ENCODE measurements at regions not wholly inside any gene's neighbourhood (a gene's known extent, or its start where the extent isn't known, plus 50 kb on each side); places are given as distances from the start of the nearest gene placed in this dataset.

DNA sequence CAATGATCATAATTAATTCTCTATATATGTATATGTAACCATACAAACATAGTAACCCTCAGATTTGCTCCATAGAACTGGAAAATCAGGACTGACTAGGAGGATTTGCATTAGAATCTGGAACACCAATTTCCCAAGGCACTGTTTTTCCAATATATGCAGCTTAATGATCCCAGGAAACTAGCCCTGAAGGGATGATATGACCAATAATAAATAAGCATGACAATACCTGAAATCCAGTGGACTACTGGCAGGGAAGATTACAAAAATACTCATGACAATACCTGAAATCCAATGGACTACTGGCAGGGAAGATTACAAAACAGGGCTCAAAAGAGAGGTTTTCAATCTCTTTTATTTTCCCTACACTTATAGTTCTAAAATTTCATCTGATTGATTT lies 98.4 kb downstream of the PCDH7 start:
- H3K4me1 ChIP-seq (ENCODE audit: control insufficient read depth, insufficient read depth, low read length, poor library complexity, severe bottlenecking), result peaks cover 13% of the 10 kb centered on the region
- no peaks in the 10 kb centered on the region for H3K36me3 ChIP-seq (ENCODE audit: control insufficient read depth, insufficient read depth, low read length)
- H3K4me3 ChIP-seq (ENCODE audit: extremely low read depth, insufficient read depth, low read length, poor library complexity, severe bottlenecking), result no peak overlapping the region
- H3K27ac ChIP-seq (ENCODE audit: low read depth, low read length, severe bottlenecking), result no peak overlapping the region
- H3K9me3 ChIP-seq (ENCODE audit: control insufficient read depth, low read length), result no peaks in the 10 kb centered on the region

DNA sequence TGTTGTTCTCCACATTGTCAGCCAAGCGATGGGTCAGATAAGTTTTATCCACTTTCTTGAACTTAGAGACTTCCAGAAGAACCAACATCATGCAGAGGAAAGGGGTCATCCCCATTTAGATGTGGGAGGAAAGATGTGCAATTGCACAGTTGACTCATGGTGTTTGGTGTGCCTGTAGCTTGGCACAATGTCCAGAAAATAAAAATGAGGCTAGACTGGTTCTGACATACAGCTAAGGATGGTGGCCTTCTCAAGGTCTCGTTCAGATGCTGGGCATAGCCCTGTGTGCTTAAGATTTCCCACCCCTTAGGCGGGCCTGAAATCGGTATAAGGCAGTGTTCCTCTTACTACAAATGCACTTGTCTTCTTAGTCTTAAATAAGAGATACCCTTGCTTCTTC lies 101.1 kb downstream of the PCDH7 start:
- peak overlapping the region; percentile 57 for H3K27ac ChIP-seq (ENCODE audit: low read depth, low read length, severe bottlenecking)
- no peaks in the 10 kb centered on the region for H3K9me3 ChIP-seq (ENCODE audit: control insufficient read depth, low read length)
- no peak overlapping the region for H3K4me3 ChIP-seq (ENCODE audit: extremely low read depth, insufficient read depth, low read length, poor library complexity, severe bottlenecking)
- H3K4me1 ChIP-seq (ENCODE audit: control insufficient read depth, insufficient read depth, low read length, poor library complexity, severe bottlenecking), result peaks cover 25% of the 10 kb centered on the region
- 93 to 100% methylated on average over 1 to 2 of the region's 4 CpGs for WGBS, 2 experiments (ENCODE audit: insufficient coverage in 2 of 2)
- no peaks in the 10 kb centered on the region for H3K36me3 ChIP-seq (ENCODE audit: control insufficient read depth, insufficient read depth, low read length)

GRCh38 chr4:30821859-30822612 lies 101.9 kb downstream of the PCDH7 start:
- H3K9me3 ChIP-seq (ENCODE audit: control insufficient read depth, low read length), result no peaks in the 10 kb centered on the region
- WGBS, 2 experiments (ENCODE audit: insufficient coverage in 2 of 2), result 80 to 81% methylated on average over 9 to 11 of the region's 12 CpGs
- H3K36me3 ChIP-seq (ENCODE audit: control insufficient read depth, insufficient read depth, low read length), result no peaks in the 10 kb centered on the region
- peak overlapping the region; percentile 57 for H3K27ac ChIP-seq (ENCODE audit: low read depth, low read length, severe bottlenecking)
- H3K4me3 ChIP-seq (ENCODE audit: extremely low read depth, insufficient read depth, low read length, poor library complexity, severe bottlenecking), result no peak overlapping the region
- peaks cover 32% of the 10 kb centered on the region for H3K4me1 ChIP-seq (ENCODE audit: control insufficient read depth, insufficient read depth, low read length, poor library complexity, severe bottlenecking)

DNA sequence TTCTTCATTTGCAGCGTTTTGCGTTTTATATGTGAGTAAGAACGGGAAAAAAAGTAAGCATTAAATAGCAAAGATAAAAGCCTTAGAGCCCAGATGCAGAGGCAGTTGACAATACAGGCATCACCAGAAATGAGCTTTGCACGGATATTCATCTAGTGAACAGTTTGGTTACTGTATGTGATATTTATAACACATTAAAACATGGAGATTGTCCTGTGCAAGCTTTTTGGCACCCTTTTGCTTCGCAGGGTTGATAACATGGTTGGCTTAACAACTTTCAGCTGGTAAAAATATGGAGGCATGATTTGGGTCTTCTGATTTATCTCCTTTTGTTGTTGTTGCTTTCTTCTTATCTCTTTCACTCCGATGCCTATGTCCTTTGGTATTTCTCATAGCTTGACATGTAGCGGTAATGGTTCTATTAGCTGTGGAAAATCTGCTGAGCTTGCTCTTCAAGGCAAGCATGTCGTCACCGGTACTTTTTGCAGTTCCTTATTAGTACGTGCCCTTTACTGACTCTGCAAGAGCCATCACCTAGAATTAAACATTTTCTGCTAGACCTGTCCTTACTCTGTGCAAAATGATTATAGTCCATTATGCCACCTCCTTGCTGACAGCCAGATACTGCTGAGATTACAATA lies 102.9 kb downstream of the PCDH7 start:
- WGBS, 2 experiments (ENCODE audit: insufficient coverage in 2 of 2), result 67 to 100% methylated on average over 2 to 4 of the region's 10 CpGs
- Histone ChIP-seq H3K36me3 (ENCODE audit: control insufficient read depth, insufficient read depth, low read length) (no peaks in the 10 kb centered on the region), H3K27ac (ENCODE audit: low read depth, low read length, severe bottlenecking) (peak overlapping the region; percentile 30), H3K9me3 (ENCODE audit: control insufficient read depth, low read length) (no peaks in the 10 kb centered on the region), H3K4me3 (ENCODE audit: extremely low read depth, insufficient read depth, low read length, poor library complexity, severe bottlenecking) (no peak overlapping the region), H3K4me1 (ENCODE audit: control insufficient read depth, insufficient read depth, low read length, poor library complexity, severe bottlenecking) (peaks cover 32% of the 10 kb centered on the region)

DNA sequence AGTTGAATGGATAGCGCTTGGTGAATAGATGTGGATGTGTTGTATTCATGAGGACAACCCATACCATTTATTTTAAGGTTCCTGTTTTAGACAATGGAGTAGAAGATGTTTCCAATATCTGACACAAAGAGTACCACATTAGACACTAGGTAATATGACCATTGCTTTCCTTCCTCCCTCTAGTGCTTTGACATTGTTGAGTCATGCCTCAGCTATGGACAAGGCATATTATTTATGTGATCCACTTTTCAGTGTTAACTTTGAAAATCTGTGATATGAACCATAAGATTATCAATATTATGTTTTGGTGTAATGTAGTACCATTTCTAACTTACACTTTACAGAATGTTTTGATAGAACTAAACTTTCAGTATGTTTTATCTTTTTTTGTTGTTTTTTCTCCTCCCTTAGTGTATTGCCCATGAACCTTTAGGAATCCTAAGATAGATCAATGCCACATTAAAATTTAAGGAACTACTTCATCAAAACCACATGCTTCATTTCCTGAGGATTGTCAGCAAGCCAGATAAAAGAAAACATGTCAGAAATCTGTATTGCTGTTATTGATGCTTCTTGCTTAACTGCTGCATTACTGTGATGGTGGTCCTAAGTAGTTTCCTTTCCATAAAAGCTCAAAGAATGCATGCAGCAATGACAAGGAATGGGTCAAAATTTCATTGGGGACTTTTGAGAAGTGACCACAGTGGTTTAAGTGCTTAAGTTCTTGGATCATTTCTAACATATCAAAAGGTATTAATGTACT lies 105.0 kb downstream of the PCDH7 start:
- Histone ChIP-seq H3K36me3 (ENCODE audit: control insufficient read depth, insufficient read depth, low read length) (no peaks in the 10 kb centered on the region), H3K4me3 (ENCODE audit: extremely low read depth, insufficient read depth, low read length, poor library complexity, severe bottlenecking) (no peak overlapping the region), H3K4me1 (ENCODE audit: control insufficient read depth, insufficient read depth, low read length, poor library complexity, severe bottlenecking) (peaks cover 32% of the 10 kb centered on the region), H3K9me3 (ENCODE audit: control insufficient read depth, low read length) (no peaks in the 10 kb centered on the region), H3K27ac (ENCODE audit: low read depth, low read length, severe bottlenecking) (no peak overlapping the region)
- no CpG with 5 or more reads among the region's 1 CpG for WGBS, 2 experiments (ENCODE audit: insufficient coverage in 2 of 2)

- Histone ChIP-seq H3K9me3 (ENCODE audit: control insufficient read depth, low read length) (no peaks in the 10 kb centered on the region), H3K4me1 (ENCODE audit: control insufficient read depth, insufficient read depth, low read length, poor library complexity, severe bottlenecking) (peaks cover 37% of the 10 kb centered on the region), H3K36me3 (ENCODE audit: control insufficient read depth, insufficient read depth, low read length) (no peaks in the 10 kb centered on the region), H3K27ac (ENCODE audit: low read depth, low read length, severe bottlenecking) (no peak overlapping the region), H3K4me3 (ENCODE audit: extremely low read depth, insufficient read depth, low read length, poor library complexity, severe bottlenecking) (no peak overlapping the region)
- 100% methylated on average over 1 of the region's 5 CpGs; no CpG with 5 or more reads in 1 of the 2 experiments for WGBS, 2 experiments (ENCODE audit: insufficient coverage in 2 of 2)
Observed at GRCh38 chr4:30828264-30828926, 108.2 kb downstream of the PCDH7 start.

DNA sequence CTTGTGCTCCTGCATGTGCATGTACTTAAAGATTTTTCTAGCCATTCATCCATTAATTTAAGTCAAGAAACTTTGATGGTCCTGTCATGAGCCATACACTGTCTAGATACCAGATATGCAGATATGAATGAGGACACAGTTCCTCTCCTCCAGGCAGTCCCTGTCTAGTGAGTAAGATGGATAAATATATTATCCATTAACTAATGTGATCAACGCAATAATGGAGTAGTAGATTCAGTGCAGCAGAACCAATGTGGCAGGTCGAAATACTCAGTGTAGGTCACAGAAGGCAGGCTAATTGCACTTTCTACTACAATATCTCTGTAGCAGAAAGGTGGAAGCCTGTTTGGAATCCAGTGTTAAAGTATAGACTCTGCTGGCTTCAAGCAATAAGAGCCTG lies 112.5 kb downstream of the PCDH7 start:
- Histone ChIP-seq H3K9me3 (ENCODE audit: control insufficient read depth, low read length) (no peaks in the 10 kb centered on the region), H3K27ac (ENCODE audit: low read depth, low read length, severe bottlenecking) (peak overlapping the region; percentile 39), H3K4me3 (ENCODE audit: extremely low read depth, insufficient read depth, low read length, poor library complexity, severe bottlenecking) (no peak overlapping the region), H3K36me3 (ENCODE audit: control insufficient read depth, insufficient read depth, low read length) (no peaks in the 10 kb centered on the region), H3K4me1 (ENCODE audit: control insufficient read depth, insufficient read depth, low read length, poor library complexity, severe bottlenecking) (peaks cover 38% of the 10 kb centered on the region)
- 83% methylated on average over 1 of the region's 2 CpGs; no CpG with 5 or more reads in 1 of the 2 experiments for WGBS, 2 experiments (ENCODE audit: insufficient coverage in 2 of 2)

DNA sequence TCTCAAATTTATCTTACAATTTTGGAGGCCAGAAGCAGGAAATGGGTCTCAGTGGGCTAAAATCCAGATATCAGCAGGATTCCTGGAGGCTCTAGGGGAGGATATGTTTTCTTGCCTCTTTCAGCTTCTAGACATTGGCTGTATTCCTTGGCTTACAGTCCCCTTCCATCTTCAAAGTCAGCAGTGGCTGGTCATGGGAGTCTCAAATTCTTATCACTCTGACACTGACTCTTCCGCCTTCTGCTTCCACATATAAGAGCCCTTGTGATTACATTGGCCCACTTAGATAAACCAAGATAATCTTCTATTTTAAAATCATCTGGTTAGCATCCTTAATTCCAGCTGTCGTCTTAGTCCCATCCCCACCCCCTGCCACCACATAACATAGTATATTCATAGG lies 113.0 kb downstream of the PCDH7 start:
- Histone ChIP-seq H3K4me1 (ENCODE audit: control insufficient read depth, insufficient read depth, low read length, poor library complexity, severe bottlenecking) (peaks cover 42% of the 10 kb centered on the region), H3K9me3 (ENCODE audit: control insufficient read depth, low read length) (no peaks in the 10 kb centered on the region), H3K4me3 (ENCODE audit: extremely low read depth, insufficient read depth, low read length, poor library complexity, severe bottlenecking) (no peak overlapping the region), H3K36me3 (ENCODE audit: control insufficient read depth, insufficient read depth, low read length) (no peaks in the 10 kb centered on the region), H3K27ac (ENCODE audit: low read depth, low read length, severe bottlenecking) (peak overlapping the region; percentile 39)
- 38 to 43% methylated on average over 1 of the region's 2 CpGs for WGBS, 2 experiments (ENCODE audit: insufficient coverage in 2 of 2)

- WGBS, 2 experiments (ENCODE audit: insufficient coverage in 2 of 2), result 65 to 74% methylated on average over 6 to 10 of the region's 11 CpGs
- H3K4me1 ChIP-seq (ENCODE audit: control insufficient read depth, insufficient read depth, low read length, poor library complexity, severe bottlenecking), result peaks cover 55% of the 10 kb centered on the region
Observed at GRCh38 chr4:30835044-30835443, 114.9 kb downstream of the PCDH7 start.

DNA sequence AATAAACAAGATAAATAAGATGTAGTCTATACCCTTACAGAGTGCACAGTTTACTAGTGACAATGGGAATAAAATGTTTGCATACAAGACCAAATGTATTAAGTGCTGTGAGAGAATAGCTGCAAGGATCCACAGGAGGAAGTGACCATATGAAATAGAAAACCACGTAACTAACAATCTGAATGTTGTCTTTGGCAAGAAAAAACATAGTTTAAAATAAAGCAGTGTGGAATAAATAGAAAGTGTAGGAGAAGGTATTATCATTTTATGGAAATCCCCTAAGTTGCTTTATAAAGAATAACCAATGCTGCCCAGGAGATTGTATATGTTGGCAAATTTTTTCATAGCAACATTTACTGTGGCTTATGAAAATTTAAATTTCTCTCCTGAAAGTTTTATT lies 116.1 kb downstream of the PCDH7 start:
- H3K9me3 ChIP-seq (ENCODE audit: control insufficient read depth, low read length), result no peaks in the 10 kb centered on the region
- H3K4me3 ChIP-seq (ENCODE audit: extremely low read depth, insufficient read depth, low read length, poor library complexity, severe bottlenecking), result no peak overlapping the region
- H3K27ac ChIP-seq (ENCODE audit: low read depth, low read length, severe bottlenecking), result no peak overlapping the region
- peaks cover 63% of the 10 kb centered on the region for H3K4me1 ChIP-seq (ENCODE audit: control insufficient read depth, insufficient read depth, low read length, poor library complexity, severe bottlenecking)
- no peaks in the 10 kb centered on the region for H3K36me3 ChIP-seq (ENCODE audit: control insufficient read depth, insufficient read depth, low read length)
- WGBS, 2 experiments (ENCODE audit: insufficient coverage in 2 of 2), result 100% methylated on average over 1 of the region's 1 CpG

More at GRCh38 chr4:30835044-30835443, 114.9 kb downstream of the PCDH7 start:
- H3K9me3 ChIP-seq (ENCODE audit: control insufficient read depth, low read length), result no peaks in the 10 kb centered on the region
- no peak overlapping the region for H3K27ac ChIP-seq (ENCODE audit: low read depth, low read length, severe bottlenecking)
- no peaks in the 10 kb centered on the region for H3K36me3 ChIP-seq (ENCODE audit: control insufficient read depth, insufficient read depth, low read length)
- no peak overlapping the region for H3K4me3 ChIP-seq (ENCODE audit: extremely low read depth, insufficient read depth, low read length, poor library complexity, severe bottlenecking)

Data from mesodermal cell (in vitro differentiated cells).